Cardiac fibroblast (primary cell): ENCODE measurements at regions not wholly inside any gene's neighbourhood (a gene's known extent, or its start where the extent isn't known, plus 50 kb on each side); places are given as distances from the start of the nearest gene placed in this dataset.

Source experiments
- DNase-seq, 2 donors: peaks; one replicate each; pipeline versions ENCODE4 v3.0.0 to v3.0.0-alpha.2; 2010; ENCODE audit warnings: low read depth in 2 of 2
- H3K4me3 ChIP-seq, 2 donors: replicated peaks in 1 of 2; 1 replicate in 1 of 2; 2 replicates in 1 of 2; pipeline ENCODE4 v1.5.1; 2011; ENCODE audit warnings: low read depth in 2 of 2, low read length in 2 of 2, mild to moderate bottlenecking in 2 of 2, moderate library complexity in 1 of 2
- CTCF ChIP-seq: IDR thresholded peaks from one replicate; pipeline ENCODE4 v1.5.1; 2011; ENCODE audit warnings: low read depth, mild to moderate bottlenecking, low read length, inconsistent platforms

DNA sequence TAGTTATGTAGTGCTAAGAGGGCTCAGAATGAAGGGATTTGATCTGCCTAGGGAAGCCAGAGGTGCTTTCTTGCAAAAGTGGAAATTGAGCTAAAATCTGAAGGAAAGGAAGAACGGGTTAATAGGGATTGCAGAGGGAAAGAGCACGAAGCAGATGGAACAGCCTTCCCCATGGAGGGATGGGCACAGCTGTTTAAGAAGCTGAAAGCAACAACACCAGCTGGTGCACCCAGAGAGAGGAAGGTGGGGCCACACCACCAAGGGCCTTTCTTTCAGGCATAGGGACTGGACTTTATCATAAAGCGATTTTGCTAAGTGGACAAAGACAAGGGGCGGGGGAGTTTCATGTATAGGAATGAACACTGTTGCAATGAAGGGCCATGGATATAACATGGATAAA is 65.8 kb upstream of the SNRPB2 start:
- TF ChIP-seq CTCF = no peak
- no peak overlapping the region for H3K4me3 ChIP-seq
- no peak for DNase-seq

GRCh38 chr20:16662467-16662866 is 67.4 kb upstream of the SNRPB2 start:
- H3K4me3 ChIP-seq = no peak overlapping the region
- no peak for DNase-seq
- no peak for TF ChIP-seq CTCF

DNA sequence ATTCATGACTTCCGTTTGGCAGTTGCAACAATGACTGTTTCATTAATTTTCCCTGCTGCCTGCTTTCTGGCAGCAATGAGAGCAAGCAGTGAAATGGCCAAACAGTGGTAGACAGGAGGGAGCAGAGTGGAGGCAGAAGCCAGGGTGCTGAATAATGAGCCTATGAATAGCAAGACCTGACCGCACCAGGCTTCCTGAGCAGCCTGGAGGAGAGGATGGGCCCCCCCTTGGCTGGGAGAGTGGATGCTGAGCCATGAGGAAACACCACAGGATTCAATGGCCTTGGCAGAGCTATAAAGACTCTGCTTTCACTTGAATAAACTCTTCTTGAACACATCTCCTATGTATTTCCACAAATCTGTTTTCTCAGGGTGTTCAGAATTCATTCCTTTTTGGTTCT is 68.1 kb upstream of the SNRPB2 start:
- no peak overlapping the region for H3K4me3 ChIP-seq
- no peak for DNase-seq
- TF ChIP-seq CTCF = no peak

DNA sequence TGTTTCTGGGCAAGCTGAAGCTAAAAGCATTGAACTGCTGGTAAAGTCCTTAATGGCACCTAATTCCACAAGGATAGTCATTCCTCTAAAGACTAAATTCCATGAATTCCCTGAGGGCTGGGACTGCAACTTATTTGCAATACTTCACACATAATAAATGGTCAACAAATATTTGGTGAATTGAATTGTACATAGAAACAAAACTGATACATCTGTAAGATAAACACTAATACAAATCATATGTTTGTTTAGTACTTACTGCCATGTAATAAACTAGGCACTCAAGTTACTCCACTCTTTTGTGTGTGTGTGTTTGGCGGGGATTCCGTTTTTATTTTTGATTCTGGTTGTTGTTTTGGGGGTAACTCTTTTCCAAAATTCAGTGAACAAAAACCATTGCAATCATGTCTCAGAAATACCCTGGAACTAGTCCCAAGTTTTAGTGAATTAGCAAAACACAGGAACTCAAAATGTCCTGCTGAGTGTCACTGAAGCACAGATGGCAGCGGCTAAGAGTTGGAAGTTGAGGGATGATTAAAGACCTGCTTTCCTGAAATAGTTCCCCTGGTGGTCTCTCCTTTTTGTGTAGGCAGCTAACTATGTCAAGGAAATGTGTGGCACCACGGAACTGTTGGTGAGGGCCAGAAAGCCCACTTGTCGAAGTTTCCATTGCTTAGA is 74.8 kb upstream of the SNRPB2 start:
- no peak for TF ChIP-seq CTCF
- H3K4me3 ChIP-seq = no peak overlapping the region
- no peak for DNase-seq

DNA sequence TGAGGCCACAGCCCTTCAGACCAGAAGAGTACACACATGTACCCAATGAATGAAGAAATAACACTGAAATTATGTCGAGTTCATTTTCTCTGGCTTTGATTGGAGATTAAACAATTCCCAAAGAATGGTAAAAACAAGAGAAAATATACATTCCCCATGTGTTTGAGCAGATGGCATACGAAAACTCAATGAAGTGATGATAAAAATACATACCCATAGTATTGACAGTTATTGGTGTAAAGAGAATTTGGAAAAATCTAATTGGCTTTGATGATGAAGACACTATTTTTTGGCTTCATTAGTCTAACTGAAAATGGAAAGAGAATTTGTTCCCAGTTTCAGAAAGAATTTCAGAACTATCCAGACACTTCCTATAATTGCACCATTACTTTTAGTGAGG is 76.6 kb upstream of the SNRPB2 start:
- no peak for TF ChIP-seq CTCF
- no peak for DNase-seq
- H3K4me3 ChIP-seq = no peak overlapping the region

DNA sequence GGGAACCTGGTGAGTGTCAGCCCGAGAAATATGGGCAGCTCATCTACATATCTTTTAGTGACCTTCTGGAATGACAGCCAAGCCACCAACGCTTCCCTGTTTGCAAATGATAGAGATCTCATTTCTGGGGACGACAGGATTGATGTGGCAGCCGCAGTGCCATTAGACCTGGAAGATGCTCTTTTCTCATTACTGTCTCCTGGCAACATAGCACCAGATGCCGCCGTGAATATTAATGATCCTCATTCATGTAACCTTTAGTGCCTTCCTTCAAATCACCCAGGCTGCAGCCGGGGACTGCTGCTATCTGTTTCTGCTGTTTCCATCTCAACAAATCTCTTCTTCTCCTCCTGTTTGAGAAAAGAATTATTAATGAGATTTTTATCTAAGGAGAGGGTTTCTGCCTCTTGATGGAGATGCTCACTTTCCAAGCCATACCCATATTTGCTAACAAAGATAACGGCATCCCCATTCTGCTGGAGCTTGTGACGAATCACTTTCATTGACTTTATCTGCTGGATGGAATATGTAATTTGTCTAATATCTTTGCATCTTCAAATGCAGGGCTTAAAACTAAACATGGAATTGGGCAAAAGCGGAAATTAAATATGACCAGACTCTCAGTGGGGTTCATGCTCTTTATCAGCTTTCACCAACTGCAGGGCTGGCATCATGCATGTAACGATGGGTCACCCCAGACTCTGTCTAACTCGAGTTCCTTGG is 74.8 kb upstream of the KIF16B start:
- H3K4me3 ChIP-seq = no peak overlapping the region
- no peak for TF ChIP-seq CTCF
- DNase-seq = no peak

GRCh38 chr20:16641511-16642023 is 68.3 kb upstream of the KIF16B start:
- TF ChIP-seq CTCF = no peak
- no peak for DNase-seq
- no peak overlapping the region for H3K4me3 ChIP-seq
